Lower leg skin (tissue), 3 donors: ENCODE measurements at regions not wholly inside any gene's neighbourhood (a gene's known extent, or its start where the extent isn't known, plus 50 kb on each side); places are given as distances from the start of the nearest gene placed in this dataset.

Source experiments
- POLR2A ChIP-seq, 2 donors: fragments of 450-650 bp; IDR thresholded peaks; one replicate each; pipeline ENCODE4 v1.6.1; 2016 to 2017; ENCODE audit warnings: antibody characterized with exemption in 2 of 2, mild to moderate bottlenecking in 1 of 2, moderate library complexity in 1 of 2
- TF ChIP-seq, protein P1 (sequence below), 3 donors: fragments of 450-650 bp; IDR thresholded peaks; one replicate each; pipeline ENCODE4 v1.5.1; 2016; ENCODE audit warnings: antibody characterized with exemption in 3 of 3, mild to moderate bottlenecking in 3 of 3, moderate library complexity in 2 of 3

DNA sequence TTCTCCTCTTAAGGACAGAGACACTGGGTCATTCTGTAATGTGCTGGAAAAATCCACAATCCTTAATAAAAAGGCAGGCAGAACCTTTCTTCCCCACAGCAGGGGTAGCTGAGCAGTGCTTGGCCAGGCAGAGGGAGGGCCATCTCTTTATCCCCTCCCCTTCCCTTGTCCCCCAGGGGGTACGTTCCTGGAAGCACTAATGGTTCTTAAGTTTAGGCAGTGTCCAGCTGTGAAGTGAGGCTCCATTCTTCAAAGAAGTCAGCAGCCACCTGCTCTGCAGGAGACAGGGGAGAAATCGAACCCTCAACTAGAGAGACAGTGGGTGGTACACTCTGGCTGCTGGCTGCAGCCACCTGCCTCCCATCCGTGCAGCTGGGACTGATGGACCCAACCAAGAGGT lies 533.9 kb upstream of the CDH11 start:
- TF ChIP-seq, protein P1, sequence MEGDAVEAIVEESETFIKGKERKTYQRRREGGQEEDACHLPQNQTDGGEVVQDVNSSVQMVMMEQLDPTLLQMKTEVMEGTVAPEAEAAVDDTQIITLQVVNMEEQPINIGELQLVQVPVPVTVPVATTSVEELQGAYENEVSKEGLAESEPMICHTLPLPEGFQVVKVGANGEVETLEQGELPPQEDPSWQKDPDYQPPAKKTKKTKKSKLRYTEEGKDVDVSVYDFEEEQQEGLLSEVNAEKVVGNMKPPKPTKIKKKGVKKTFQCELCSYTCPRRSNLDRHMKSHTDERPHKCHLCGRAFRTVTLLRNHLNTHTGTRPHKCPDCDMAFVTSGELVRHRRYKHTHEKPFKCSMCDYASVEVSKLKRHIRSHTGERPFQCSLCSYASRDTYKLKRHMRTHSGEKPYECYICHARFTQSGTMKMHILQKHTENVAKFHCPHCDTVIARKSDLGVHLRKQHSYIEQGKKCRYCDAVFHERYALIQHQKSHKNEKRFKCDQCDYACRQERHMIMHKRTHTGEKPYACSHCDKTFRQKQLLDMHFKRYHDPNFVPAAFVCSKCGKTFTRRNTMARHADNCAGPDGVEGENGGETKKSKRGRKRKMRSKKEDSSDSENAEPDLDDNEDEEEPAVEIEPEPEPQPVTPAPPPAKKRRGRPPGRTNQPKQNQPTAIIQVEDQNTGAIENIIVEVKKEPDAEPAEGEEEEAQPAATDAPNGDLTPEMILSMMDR (IDR thresholded peaks at IDR 0.05), result no peak
- no peak for TF ChIP-seq POLR2A (IDR thresholded peaks at IDR 0.05)
